HepG2 (cell line): ENCODE measurements at regions not wholly inside any gene's neighbourhood (a gene's known extent, or its start where the extent isn't known, plus 50 kb on each side); places are given as distances from the start of the nearest gene placed in this dataset.

Source experiments
- ATAC-seq: fragments of 200-7000 bp; cut with Tn5 transposase; 3 replicates; pipeline ENCODE4 v1.9.1; 2020; ENCODE audit warnings: mild to moderate bottlenecking, moderate library complexity
- BruUV-seq: library from RNA; stranded (reverse); fragments of 400-500 nt; replicated peaks from 2 replicates; lab custom pipeline; 2021; lab: Mats Ljungman, UMichigan
- CTCF ChIA-PET: fragments of 300-600 bp; formaldehyde crosslinking; extraction: SDS; loops from one replicate; lab custom pipeline; 2021; ENCODE audit warnings: low total read pairs, inconsistent platforms, low intra/inter-chr PET ratio; lab: Yijun Ruan, JAX
- POLR2A ChIA-PET: fragments of 350-600 bp; sonication (Branson Sonifier 250); formaldehyde crosslinking; loops from one replicate; lab custom pipeline; 2020; ENCODE audit warnings: antibody characterized with exemption, inconsistent platforms; lab: Yijun Ruan, JAX
- DNase-seq: peaks from one replicate; pipeline ENCODE4 v3.0.0-alpha.2; 2015; ENCODE audit warnings: low spot score
- FAIRE-seq: peaks from 3 replicates; lab custom pipeline; 2011; peaks lifted over from hg19 to GRCh38; lab: Jason Lieb, UNC
- H2AFZ ChIP-seq: one replicate; pipeline ENCODE4 v1.6.1; 2011; ENCODE audit warnings: low read length, inconsistent platforms
- H3K27ac ChIP-seq: fragments of 300-600 bp; 3 replicates; pipeline ENCODE4 v1.8.0; 2011; ENCODE audit warnings: mixed run types, mild to moderate bottlenecking, mixed read lengths, low read length, inconsistent platforms; ENCODE audit not compliant: insufficient read depth; ENCODE audit errors: extremely low read length
- H3K27me3 ChIP-seq, 2 experiments: fragments of 200-600 bp in 1 of 2; 2 replicates in 1 of 2; 3 replicates in 1 of 2; pipeline versions ENCODE4 v1.6.0 to v1.8.0; 2011; ENCODE audit warnings: low read length in 2 of 2, mild to moderate bottlenecking in 2 of 2, moderate library complexity in 2 of 2, inconsistent platforms in 1 of 2; ENCODE audit not compliant: insufficient read depth in 2 of 2, control insufficient read depth in 1 of 2
- H3K36me3 ChIP-seq, 2 experiments: fragments of 200-600 bp in 1 of 2; replicated peaks in 1 of 2; 2 replicates in 1 of 2; 3 replicates in 1 of 2; pipeline versions ENCODE4 v1.5.1 to v1.8.0; 2011; ENCODE audit warnings: low read length in 2 of 2, inconsistent platforms in 1 of 2; ENCODE audit not compliant: insufficient read depth in 2 of 2, control insufficient read depth in 1 of 2
- H3K4me1 ChIP-seq: 2 replicates; pipeline ENCODE4 v1.5.1; 2012; ENCODE audit warnings: low read length, inconsistent platforms; ENCODE audit not compliant: insufficient read depth
- H3K4me2 ChIP-seq: 2 replicates; pipeline ENCODE4 v1.6.0; 2011; ENCODE audit warnings: low read depth, low read length, inconsistent platforms
- H3K4me3 ChIP-seq, 3 experiments: fragments of 200-600 bp in 1 of 3; sonication (generic), shearing (Covaris generic) in 1 of 3; replicated peaks in 1 of 3; 2 replicates each; pipeline ENCODE4 v1.5.1; 2011 to 2016; ENCODE audit warnings: low read length in 3 of 3, inconsistent platforms in 2 of 3, low read depth in 2 of 3, mild to moderate bottlenecking in 2 of 3, control low read depth in 1 of 3, mixed read lengths in 1 of 3; ENCODE audit not compliant: insufficient read depth in 1 of 3
- H3K79me2 ChIP-seq: one replicate; pipeline ENCODE4 v1.6.1; 2011; ENCODE audit warnings: low read length, inconsistent platforms; ENCODE audit not compliant: insufficient read depth
- H3K9ac ChIP-seq: 2 replicates; pipeline ENCODE4 v1.6.0; 2011; ENCODE audit warnings: mild to moderate bottlenecking, low read depth, low read length, inconsistent platforms; ENCODE audit not compliant: insufficient read depth
- H3K9me3 ChIP-seq: 2 replicates; pipeline ENCODE4 v1.5.1; 2012; ENCODE audit warnings: mild to moderate bottlenecking, low read length
- H4K20me1 ChIP-seq: 2 replicates; pipeline ENCODE4 v1.6.0; 2011; ENCODE audit warnings: inconsistent platforms, mild to moderate bottlenecking, low read length, moderate library complexity; ENCODE audit not compliant: insufficient read depth
- DMAP1 ChIP-seq: IDR thresholded peaks from 2 replicates; pipeline ENCODE4 v1.6.1; 2016
- EHMT2 ChIP-seq: fragments of 200-600 bp; sonication (generic); IDR thresholded peaks from 2 replicates; pipeline ENCODE4 v1.7.0; 2017; ENCODE audit warnings: antibody characterized with exemption, low read depth, low read length, borderline replicate concordance
- GZF1 ChIP-seq: sonication (generic); formaldehyde crosslinking; IDR thresholded peaks from 2 replicates; pipeline ENCODE4 v1.5.1; 2020; ENCODE audit warnings: mild to moderate bottlenecking, missing genetic modification reagents
- PBX3 ChIP-seq: sonication (generic); formaldehyde crosslinking; IDR thresholded peaks from 2 replicates; pipeline ENCODE4 v1.8.1; 2023; ENCODE audit warnings: missing genetic modification reagents, inconsistent platforms, borderline replicate concordance
- RORA ChIP-seq: sonication (generic); formaldehyde crosslinking; IDR thresholded peaks from 2 replicates; pipeline ENCODE4 v1.5.0; 2020; ENCODE audit warnings: mild to moderate bottlenecking, missing genetic modification reagents, moderate library complexity
- RXRB ChIP-seq: IDR thresholded peaks from 2 replicates; pipeline ENCODE4 v1.6.1; 2016; ENCODE audit warnings: borderline replicate concordance, missing genetic modification reagents, missing compliant biosample characterization
- SAFB2 ChIP-seq: sonication (generic); formaldehyde crosslinking; IDR thresholded peaks from 2 replicates; pipeline ENCODE4 v1.5.1; 2020; ENCODE audit warnings: missing genetic modification reagents, low read depth, mild to moderate bottlenecking, borderline replicate concordance
- SMYD3 ChIP-seq: sonication (generic); formaldehyde crosslinking; IDR thresholded peaks from 2 replicates; pipeline ENCODE4 v1.8.1; 2023; ENCODE audit warnings: mild to moderate bottlenecking, missing genetic modification reagents
- SNRNP70 ChIP-seq: fragments of 200-400 bp; formaldehyde crosslinking; IDR thresholded peaks from 2 replicates; pipeline ENCODE4 v1.6.1; 2017; ENCODE audit warnings: mild to moderate bottlenecking, low read depth, low read length, moderate library complexity
- SOX6 ChIP-seq, 2 experiments: fragments of 450-650 bp in 1 of 2; sonication (generic) in 1 of 2; formaldehyde crosslinking in 1 of 2; IDR thresholded peaks; 2 replicates each; pipeline versions ENCODE4 v1.4.0 to v1.6.1; 2017 to 2020; ENCODE audit warnings: antibody characterized with exemption in 1 of 2, mild to moderate bottlenecking in 1 of 2, missing genetic modification reagents in 1 of 2
- SRSF9 ChIP-seq: fragments of 200-400 bp; formaldehyde crosslinking; IDR thresholded peaks from 2 replicates; pipeline ENCODE4 v1.6.1; 2018; ENCODE audit warnings: borderline replicate concordance, mild to moderate bottlenecking, low read depth, low read length; ENCODE audit not compliant: insufficient read depth, poor library complexity, severe bottlenecking
- TIGD3 ChIP-seq: sonication (generic); formaldehyde crosslinking; IDR thresholded peaks from 2 replicates; pipeline ENCODE4 v1.5.1; 2020; ENCODE audit warnings: mild to moderate bottlenecking, missing genetic modification reagents, borderline replicate concordance
- ZIK1 ChIP-seq: sonication (generic); formaldehyde crosslinking; IDR thresholded peaks from 2 replicates; pipeline ENCODE4 v1.5.0; 2020; ENCODE audit warnings: mild to moderate bottlenecking, low read depth, missing genetic modification reagents, borderline replicate concordance
- ZNF883 ChIP-seq: sonication (generic); formaldehyde crosslinking; IDR thresholded peaks from 2 replicates; pipeline ENCODE4 v1.5.1; 2020; ENCODE audit warnings: mild to moderate bottlenecking, missing genetic modification reagents; ENCODE audit errors: not compliant biosample characterization
- in situ Hi-C: cut with HindIII; loops from 2 replicates; pipeline ENCODE4 v1.10.0; 2017; ENCODE audit warnings: low pct_unique_long_range_greater_than_20kb; ENCODE audit not compliant: extremely low pct_ligation_motif_present
- intact Hi-C: fragments of 100-400 bp; cut with micrococcal nuclease; formaldehyde crosslinking; loops from one replicate; pipeline ENCODE4 v1.10.0; 2022; ENCODE audit not compliant: unreplicated experiment
- TF ChIP-seq, protein P1 (sequence below), 2 experiments: fragments of 450-650 bp in 1 of 2; sonication (generic) in 1 of 2; formaldehyde crosslinking; IDR thresholded peaks; 2 replicates each; pipeline versions ENCODE4 v1.5.0 to v1.8.0; 2020 to 2022; ENCODE audit warnings: mild to moderate bottlenecking in 1 of 2, missing genetic modification reagents in 1 of 2
- TF ChIP-seq, protein P2 (sequence below): sonication (generic); formaldehyde crosslinking; conservative IDR thresholded peaks from 2 replicates; pipeline ENCODE4 v1.4.0; 2020; ENCODE audit warnings: missing genetic modification reagents
- TF ChIP-seq, protein P3 (sequence below): sonication (generic); formaldehyde crosslinking; IDR thresholded peaks from 2 replicates; pipeline ENCODE4 v1.5.0; 2020; ENCODE audit warnings: missing genetic modification reagents, mild to moderate bottlenecking, borderline replicate concordance

GRCh38 chr10:3480990-3481315 lies 304.1 kb downstream of the KLF6 start:
- no peak for FAIRE-seq
- Histone ChIP-seq H3K36me3 (no peaks in the 10 kb centered on the region), H3K9me3 (no peaks in the 10 kb centered on the region), H3K79me2 (no peaks in the 10 kb centered on the region), H2AFZ (no peak overlapping the region), H3K4me2 (no peak overlapping the region), H3K27me3 (peaks cover 7 to 49% of the 10 kb centered on the region in 2 experiments; a peak in 4 of 5 replicates), H3K4me3 (no peak overlapping the region), H3K9ac (no peak overlapping the region), H3K4me1 (no peaks in the 10 kb centered on the region), H4K20me1 (no peaks in the 10 kb centered on the region), H3K27ac (no peak overlapping the region)
- ATAC-seq, result no peak
- intact Hi-C loops, result no loop called here
- ChIA-PET POLR2A (no interaction called here), CTCF (no interaction called here)
- in situ Hi-C loops, result no loop called here
- DNase-seq, result no peak
- no TSS peak for BruUV-seq
- TF ChIP-seq SRSF9 (no peak), SOX6 (IDR thresholded peaks at IDR 0.05) (no peak), SOX6 (CRISPR knock-in tag; IDR thresholded peaks at IDR 0.05) (no peak), ZIK1 (no peak), PBX3 (CRISPR knock-in tag) (no peak), GZF1 (no peak), SNRNP70 (no peak), RORA (CRISPR knock-in tag) (no peak), ZNF883 (no peak), TIGD3 (CRISPR knock-in tag) (no peak), SMYD3 (CRISPR knock-in tag) (no peak), RXRB (no peak), EHMT2 (no peak), SAFB2 (CRISPR knock-in tag) (no peak), DMAP1 (CRISPR knock-in tag) (no peak)
- TF ChIP-seq, protein P1, sequence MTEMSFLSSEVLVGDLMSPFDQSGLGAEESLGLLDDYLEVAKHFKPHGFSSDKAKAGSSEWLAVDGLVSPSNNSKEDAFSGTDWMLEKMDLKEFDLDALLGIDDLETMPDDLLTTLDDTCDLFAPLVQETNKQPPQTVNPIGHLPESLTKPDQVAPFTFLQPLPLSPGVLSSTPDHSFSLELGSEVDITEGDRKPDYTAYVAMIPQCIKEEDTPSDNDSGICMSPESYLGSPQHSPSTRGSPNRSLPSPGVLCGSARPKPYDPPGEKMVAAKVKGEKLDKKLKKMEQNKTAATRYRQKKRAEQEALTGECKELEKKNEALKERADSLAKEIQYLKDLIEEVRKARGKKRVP (CRISPR knock-in tag; IDR thresholded peaks at IDR 0.05), result no peak
- TF ChIP-seq, protein P2, sequence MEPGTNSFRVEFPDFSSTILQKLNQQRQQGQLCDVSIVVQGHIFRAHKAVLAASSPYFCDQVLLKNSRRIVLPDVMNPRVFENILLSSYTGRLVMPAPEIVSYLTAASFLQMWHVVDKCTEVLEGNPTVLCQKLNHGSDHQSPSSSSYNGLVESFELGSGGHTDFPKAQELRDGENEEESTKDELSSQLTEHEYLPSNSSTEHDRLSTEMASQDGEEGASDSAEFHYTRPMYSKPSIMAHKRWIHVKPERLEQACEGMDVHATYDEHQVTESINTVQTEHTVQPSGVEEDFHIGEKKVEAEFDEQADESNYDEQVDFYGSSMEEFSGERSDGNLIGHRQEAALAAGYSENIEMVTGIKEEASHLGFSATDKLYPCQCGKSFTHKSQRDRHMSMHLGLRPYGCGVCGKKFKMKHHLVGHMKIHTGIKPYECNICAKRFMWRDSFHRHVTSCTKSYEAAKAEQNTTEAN (CRISPR knock-in tag), result no peak
- TF ChIP-seq, protein P3, sequence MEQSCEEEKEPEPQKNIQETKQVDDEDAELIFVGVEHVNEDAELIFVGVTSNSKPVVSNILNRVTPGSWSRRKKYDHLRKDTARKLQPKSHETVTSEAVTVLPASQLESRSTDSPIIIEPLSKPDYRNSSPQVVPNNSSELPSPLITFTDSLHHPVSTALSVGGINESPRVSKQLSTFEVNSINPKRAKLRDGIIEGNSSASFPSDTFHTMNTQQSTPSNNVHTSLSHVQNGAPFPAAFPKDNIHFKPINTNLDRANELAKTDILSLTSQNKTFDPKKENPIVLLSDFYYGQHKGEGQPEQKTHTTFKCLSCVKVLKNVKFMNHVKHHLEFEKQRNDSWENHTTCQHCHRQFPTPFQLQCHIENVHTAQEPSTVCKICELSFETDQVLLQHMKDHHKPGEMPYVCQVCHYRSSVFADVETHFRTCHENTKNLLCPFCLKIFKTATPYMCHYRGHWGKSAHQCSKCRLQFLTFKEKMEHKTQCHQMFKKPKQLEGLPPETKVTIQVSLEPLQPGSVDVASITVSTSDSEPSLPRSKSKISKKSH (CRISPR knock-in tag), result no peak
